ENCODE measurements at regions not wholly inside any gene's neighbourhood (a gene's known extent, or its start where the extent isn't known, plus 50 kb on each side); places are given as distances from the start of the nearest gene placed in this dataset.

DNA sequence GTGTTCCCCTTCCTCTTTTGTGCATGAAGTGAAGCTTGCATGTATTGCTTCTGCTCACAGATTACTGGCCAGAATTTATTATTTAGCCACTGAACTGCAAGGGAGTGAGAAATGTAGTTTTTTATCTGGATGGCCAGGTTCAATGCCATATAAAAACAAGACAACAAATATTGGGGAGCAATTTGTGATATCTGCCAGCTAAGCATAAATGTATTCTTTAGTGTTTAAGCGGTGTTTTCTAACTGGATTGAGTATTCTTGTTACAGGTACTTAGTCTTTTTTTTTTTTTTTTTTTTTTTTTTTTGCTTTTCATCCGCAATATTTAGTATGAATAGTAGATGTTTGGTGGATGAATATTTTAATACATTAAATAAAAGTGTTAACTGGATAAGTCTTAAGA is 158.2 kb downstream of the TFAP2B start:
- H3K27me3 ChIP-seq = no peaks in the 10 kb centered on the region
- H3K36me3 ChIP-seq = no peaks in the 10 kb centered on the region
- no peak for DNase-seq
- no peak overlapping the region for H3K4me3 ChIP-seq
- intact Hi-C loops (cut with DNase I) = no loop called here
- TF ChIP-seq POLR2A (IDR thresholded peaks at IDR 0.05) = no peak
- TF ChIP-seq, protein P1, sequence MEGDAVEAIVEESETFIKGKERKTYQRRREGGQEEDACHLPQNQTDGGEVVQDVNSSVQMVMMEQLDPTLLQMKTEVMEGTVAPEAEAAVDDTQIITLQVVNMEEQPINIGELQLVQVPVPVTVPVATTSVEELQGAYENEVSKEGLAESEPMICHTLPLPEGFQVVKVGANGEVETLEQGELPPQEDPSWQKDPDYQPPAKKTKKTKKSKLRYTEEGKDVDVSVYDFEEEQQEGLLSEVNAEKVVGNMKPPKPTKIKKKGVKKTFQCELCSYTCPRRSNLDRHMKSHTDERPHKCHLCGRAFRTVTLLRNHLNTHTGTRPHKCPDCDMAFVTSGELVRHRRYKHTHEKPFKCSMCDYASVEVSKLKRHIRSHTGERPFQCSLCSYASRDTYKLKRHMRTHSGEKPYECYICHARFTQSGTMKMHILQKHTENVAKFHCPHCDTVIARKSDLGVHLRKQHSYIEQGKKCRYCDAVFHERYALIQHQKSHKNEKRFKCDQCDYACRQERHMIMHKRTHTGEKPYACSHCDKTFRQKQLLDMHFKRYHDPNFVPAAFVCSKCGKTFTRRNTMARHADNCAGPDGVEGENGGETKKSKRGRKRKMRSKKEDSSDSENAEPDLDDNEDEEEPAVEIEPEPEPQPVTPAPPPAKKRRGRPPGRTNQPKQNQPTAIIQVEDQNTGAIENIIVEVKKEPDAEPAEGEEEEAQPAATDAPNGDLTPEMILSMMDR (IDR thresholded peaks at IDR 0.05) = no peak
- WGBS, 2 donors = 76 to 94% methylated on average over 2 of the region's 2 CpGs
- no peaks in the 10 kb centered on the region for H3K9me3 ChIP-seq
- no peak overlapping the region for H3K27ac ChIP-seq
- H3K4me1 ChIP-seq = peaks cover 0 to 3% (median 0%) of the 10 kb centered on the region in 3 donors

DNA sequence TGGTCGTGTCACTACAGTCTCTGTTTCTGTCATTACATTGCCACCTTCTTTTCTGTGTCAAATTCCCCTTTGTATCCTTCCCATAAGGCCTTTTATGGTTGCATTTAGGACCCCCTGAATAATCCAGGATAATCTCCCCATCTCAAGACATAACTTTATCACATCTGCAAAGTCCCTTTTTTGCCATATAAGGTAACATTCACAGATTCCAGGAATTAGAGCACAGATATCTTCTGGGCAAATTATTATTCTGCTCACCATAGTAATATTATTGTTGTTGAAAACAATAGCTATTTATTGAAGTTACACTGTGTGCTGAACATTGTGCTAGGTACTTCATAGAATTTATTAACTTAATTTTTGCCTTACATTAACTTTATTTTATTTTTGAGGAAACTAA is 159.1 kb downstream of the TFAP2B start:
- Histone ChIP-seq H3K9me3 (no peaks in the 10 kb centered on the region), H3K27me3 (no peaks in the 10 kb centered on the region), H3K4me3 (no peak overlapping the region), H3K27ac (no peak overlapping the region), H3K4me1 (no peaks in the 10 kb centered on the region), H3K36me3 (no peaks in the 10 kb centered on the region)
- intact Hi-C loops (cut with DNase I) = no loop called here
- DNase-seq = no peak
- WGBS, 2 donors = 67 to 76% methylated on average over 1 of the region's 1 CpG
- TF ChIP-seq POLR2A (IDR thresholded peaks at IDR 0.05) = no peak
- TF ChIP-seq, protein P1 (IDR thresholded peaks at IDR 0.05) = no peak

DNA sequence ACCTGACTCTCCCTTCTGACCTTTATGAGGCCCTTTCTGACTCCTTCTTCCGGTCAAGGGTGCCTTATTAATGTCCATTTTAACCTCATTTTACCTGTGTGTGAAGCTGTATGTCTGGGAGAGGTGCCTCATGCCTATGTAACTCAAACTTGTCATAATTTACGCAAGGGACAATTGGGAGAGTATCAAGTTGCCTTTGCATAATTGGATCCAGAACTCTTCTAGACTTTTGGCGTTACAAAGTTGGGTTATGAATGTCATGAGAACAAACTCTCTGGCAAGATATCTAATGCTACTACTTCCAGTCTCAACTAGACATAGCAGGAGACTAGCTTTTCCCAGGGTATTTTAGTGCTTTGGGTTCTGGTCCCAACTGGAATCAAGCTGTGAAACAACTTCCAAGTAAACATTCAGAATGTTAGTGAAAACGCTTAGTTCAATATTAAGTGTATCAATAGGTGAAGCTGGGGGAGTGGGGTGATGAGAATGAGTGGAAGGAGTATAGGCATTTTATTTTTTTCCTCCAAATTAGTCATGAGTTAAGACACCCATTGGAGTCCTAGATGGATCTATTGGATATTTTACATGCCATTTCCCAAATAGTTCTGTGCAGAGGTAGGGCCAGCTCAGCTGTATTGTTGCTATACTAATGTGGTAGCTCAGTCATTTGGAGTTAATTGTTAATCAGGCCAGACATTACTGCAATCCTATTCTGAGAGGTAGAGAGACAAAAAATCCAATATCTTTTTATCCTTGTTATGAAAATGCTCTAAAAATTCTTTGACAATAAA is 159.9 kb downstream of the TFAP2B start:
- Histone ChIP-seq H3K36me3 (no peaks in the 10 kb centered on the region), H3K9me3 (no peaks in the 10 kb centered on the region), H3K27me3 (no peaks in the 10 kb centered on the region), H3K27ac (no peak overlapping the region), H3K4me1 (no peaks in the 10 kb centered on the region), H3K4me3 (no peak overlapping the region)
- intact Hi-C loops (cut with DNase I) = no loop called here
- DNase-seq = no peak
- no peak for TF ChIP-seq POLR2A (IDR thresholded peaks at IDR 0.05)
- TF ChIP-seq, protein P1 (IDR thresholded peaks at IDR 0.05) = no peak
- WGBS, 2 donors = 63 to 72% methylated on average over 4 of the region's 4 CpGs

DNA sequence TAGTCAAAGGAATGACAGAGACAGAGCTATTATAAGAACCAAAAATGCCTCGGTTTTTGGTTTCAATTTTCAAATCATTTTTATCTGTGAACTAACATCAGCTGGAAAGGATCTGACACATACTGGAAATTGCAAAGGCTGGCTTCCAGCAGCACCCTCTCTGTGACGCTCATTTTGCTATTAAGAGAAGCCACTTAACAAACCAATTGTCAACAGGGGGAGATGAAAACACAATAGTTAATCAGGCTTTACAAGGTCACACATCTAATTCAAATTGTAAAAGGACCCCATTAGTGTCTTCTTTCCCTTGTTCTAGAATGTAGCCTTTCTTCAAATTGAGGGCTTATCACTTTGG is 160.5 kb downstream of the TFAP2B start:
- 33 to 59% methylated on average over 2 of the region's 2 CpGs for WGBS, 2 donors
- no peak for DNase-seq
- no peak for TF ChIP-seq POLR2A (IDR thresholded peaks at IDR 0.05)
- TF ChIP-seq, protein P1 (IDR thresholded peaks at IDR 0.05) = no peak
- Histone ChIP-seq H3K9me3 (no peaks in the 10 kb centered on the region), H3K4me3 (no peak overlapping the region), H3K36me3 (no peaks in the 10 kb centered on the region), H3K27me3 (no peaks in the 10 kb centered on the region), H3K27ac (no peak overlapping the region), H3K4me1 (no peaks in the 10 kb centered on the region)
- intact Hi-C loops (cut with DNase I) = no loop called here

DNA sequence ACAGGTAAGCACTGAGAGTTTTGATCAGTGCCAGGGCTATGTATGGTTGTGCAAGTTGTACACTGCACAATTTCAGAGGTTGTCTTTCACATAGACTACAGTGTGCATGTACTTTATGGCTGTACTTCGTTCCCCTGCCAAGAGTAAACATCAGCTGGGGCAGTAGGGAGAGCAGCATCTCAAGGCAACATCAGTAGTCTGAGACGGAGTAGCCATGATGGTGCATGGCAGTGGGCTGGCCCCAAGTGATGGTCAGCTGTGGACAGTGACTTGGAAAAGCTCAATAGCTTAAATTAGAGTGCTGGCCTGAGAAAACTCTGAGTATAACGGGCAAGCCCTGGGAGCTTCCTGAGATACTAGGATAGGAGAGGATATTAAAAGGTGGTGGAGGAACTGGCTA is 165.5 kb downstream of the TFAP2B start:
- no peak overlapping the region for H3K27ac ChIP-seq
- intact Hi-C loops (cut with DNase I) = no loop called here
- no peaks in the 10 kb centered on the region for H3K36me3 ChIP-seq
- H3K27me3 ChIP-seq = no peaks in the 10 kb centered on the region
- no peak for TF ChIP-seq POLR2A (IDR thresholded peaks at IDR 0.05)
- TF ChIP-seq, protein P1 (IDR thresholded peaks at IDR 0.05) = no peak
- DNase-seq = no peak
- WGBS, 2 donors = 78 to 81% methylated on average over 3 of the region's 3 CpGs
- no peaks in the 10 kb centered on the region for H3K9me3 ChIP-seq
- no peak overlapping the region for H3K4me3 ChIP-seq
- no peaks in the 10 kb centered on the region for H3K4me1 ChIP-seq

All from esophagus squamous epithelium (tissue), 5 donors.